ENCODE measurements at regions not wholly inside any gene's neighbourhood (a gene's known extent, or its start where the extent isn't known, plus 50 kb on each side); places are given as distances from the start of the nearest gene placed in this dataset.

DNA sequence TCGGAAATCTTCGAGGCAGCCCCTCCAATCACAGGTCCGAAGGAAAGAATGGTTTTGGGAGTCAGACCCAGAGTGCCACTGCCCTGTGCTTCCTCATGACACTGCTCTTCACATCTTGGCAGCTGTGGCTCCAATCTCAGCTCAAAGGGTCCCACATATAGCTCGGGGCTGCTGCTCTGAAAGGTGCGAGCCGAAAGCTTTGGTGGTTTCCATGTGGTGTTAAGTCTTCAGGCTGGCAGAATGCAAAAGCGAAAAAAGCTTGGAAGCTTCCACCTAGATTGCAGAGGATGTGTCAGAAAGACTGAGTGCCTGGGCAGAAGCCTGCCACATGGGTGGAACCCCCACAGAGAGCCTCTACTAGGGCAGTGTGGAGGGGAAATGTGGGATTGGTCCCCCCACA, 314.3 kb upstream of the CHD6 start:
- in situ Hi-C loops (cut with HindIII; ENCODE audit: low pct_unique_long_range_greater_than_20kb, low sequenced_read_pairs), result no loop called here
- TF ChIP-seq JUND (IDR thresholded peaks at IDR 0.05; ENCODE audit: low read depth), result no peak
- DNase-seq (ENCODE audit: low read depth in 1 of 2, low spot score in 1 of 2), result no peak

DNA sequence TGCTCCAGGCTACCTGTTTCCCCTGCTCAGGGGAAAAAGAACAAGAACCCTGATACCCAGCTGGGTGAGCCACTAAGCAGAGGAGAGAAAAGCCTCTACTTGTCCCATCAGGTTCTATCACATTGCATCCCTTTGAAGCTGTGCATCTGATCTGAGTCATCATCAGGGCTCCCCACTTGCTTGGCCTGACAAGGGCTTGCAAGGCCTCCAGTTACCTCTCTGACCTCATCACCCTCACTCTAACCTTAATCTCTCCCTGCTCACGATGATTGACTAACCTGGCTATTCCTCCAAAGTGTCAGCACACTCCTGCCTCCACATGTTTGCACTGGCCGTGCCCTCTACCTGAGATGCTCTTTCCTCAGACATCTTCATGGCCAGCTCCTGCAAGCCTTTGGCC, 309.5 kb upstream of the CHD6 start:
- TF ChIP-seq JUND (IDR thresholded peaks at IDR 0.05; ENCODE audit: low read depth), result no peak
- in situ Hi-C loops (cut with HindIII; ENCODE audit: low pct_unique_long_range_greater_than_20kb, low sequenced_read_pairs), result no loop called here
- DNase-seq (ENCODE audit: low read depth in 1 of 2, low spot score in 1 of 2), result no peak

DNA sequence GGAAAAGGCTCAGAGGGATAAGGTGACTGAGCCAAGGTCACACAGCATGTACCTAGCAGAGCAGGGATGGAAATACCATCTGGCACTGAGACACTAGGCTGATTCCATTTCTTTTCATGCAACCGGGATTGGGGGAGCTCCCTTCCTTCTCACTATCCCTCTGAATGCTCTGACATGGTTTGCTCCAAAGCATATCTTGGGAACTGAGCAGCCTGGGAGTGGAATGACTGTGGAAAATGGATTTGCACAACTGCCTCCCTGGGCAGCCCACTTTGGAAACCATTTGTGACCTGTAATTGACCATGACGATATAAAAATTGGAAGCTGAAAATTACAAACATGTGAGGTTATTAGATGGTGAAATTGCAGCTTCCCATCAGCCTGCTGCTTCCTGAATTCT, 309.0 kb upstream of the CHD6 start:
- in situ Hi-C loops (cut with HindIII; ENCODE audit: low pct_unique_long_range_greater_than_20kb, low sequenced_read_pairs), result no loop called here

DNA sequence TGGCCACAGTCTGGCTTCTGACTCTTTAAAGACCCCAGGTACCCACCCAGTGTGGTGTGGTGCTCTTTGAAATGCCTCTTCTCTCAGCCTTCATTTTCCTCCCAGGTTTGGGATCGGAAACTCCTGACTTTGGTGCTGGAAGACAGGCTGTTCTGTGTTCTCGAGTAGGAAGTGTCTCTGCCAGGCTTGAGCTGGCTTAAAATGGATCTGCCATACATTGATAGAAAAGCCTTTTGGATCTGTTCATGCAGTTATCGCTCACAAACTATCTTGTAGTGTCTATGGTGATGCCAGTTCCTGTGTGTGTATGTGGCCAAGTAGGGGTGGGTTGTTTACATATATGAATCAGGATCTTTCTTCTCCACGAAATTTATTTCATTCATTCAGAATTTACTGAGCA, 307.3 kb upstream of the CHD6 start:
- in situ Hi-C loops (cut with HindIII; ENCODE audit: low pct_unique_long_range_greater_than_20kb, low sequenced_read_pairs), result no loop called here
- no peak for TF ChIP-seq JUND (IDR thresholded peaks at IDR 0.05; ENCODE audit: low read depth)

More for the DNA sequence above, 309.0 kb upstream of the CHD6 start:
- DNase-seq (ENCODE audit: low read depth in 1 of 2, low spot score in 1 of 2), result no peak
- no peak for TF ChIP-seq JUND (IDR thresholded peaks at IDR 0.05; ENCODE audit: low read depth)

DNA sequence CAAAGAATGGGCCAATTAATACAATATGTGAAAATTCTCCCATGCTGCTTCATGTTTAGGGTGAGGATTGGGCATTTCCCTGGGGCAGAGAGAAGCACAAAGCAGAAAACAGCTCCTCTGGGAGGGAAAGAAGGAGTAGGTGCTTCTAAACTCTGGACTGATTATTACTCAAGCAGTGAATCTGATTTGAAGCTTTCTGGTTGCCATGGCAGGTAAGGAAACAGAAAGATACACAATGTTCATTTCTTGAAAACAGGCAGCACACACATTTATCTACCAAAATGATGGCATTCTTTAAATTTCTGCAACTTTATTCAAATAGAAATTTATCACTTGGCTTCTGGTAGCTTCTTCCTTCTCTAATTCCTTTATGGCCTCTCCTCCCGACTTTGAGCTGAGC, 305.4 kb upstream of the CHD6 start:
- TF ChIP-seq JUND (IDR thresholded peaks at IDR 0.05; ENCODE audit: low read depth), result no peak
- in situ Hi-C loops (cut with HindIII; ENCODE audit: low pct_unique_long_range_greater_than_20kb, low sequenced_read_pairs), result no loop called here
- no peak for DNase-seq (ENCODE audit: low read depth in 1 of 2, low spot score in 1 of 2)

More for the DNA sequence above, 307.3 kb upstream of the CHD6 start:
- no peak for DNase-seq (ENCODE audit: low read depth in 1 of 2, low spot score in 1 of 2)

DNA sequence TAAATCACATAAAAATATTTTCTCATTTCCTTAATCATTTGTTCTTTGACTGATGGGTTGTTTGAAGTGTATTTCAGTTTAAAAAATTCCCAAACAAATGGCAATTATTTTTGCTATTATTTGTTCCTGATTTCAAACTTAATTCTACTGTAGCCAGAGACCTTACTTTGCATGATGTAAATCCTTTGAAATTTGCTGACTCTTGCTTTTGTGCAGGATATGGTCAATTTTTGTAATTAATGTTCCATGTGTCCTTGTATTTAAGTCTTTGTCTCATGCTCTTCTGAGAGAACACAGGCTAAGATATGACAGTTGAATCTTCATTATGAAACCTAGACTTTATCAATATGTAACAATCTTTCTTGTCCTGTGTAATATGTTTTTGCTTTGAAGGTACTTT, 295.0 kb upstream of the CHD6 start:
- DNase-seq (ENCODE audit: low read depth in 1 of 2, low spot score in 1 of 2), result no peak
- in situ Hi-C loops (cut with HindIII; ENCODE audit: low pct_unique_long_range_greater_than_20kb, low sequenced_read_pairs), result no loop called here

DNA sequence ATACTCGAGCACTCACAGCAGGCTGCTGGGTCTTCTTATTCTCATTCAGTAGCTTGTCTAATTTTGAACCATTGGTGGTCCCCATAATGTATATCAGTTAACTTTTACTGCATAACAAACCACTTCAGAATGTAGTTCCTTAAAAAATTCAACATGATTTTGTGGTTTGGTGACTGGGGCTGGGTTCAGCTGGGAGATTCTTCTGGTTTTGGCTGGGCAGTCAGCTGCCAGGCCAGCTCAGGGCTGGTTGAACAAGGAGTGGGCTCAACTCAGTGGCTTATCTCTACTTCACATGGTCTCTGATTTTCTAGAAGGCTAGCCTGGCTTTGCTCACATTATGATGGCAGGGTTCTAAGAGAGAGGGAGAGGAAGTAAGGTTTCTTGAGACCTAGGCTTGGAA, 292.4 kb upstream of the CHD6 start:
- in situ Hi-C loops (cut with HindIII; ENCODE audit: low pct_unique_long_range_greater_than_20kb, low sequenced_read_pairs), result no loop called here
- no peak for TF ChIP-seq JUND (IDR thresholded peaks at IDR 0.05; ENCODE audit: low read depth)
- DNase-seq (ENCODE audit: low read depth in 1 of 2, low spot score in 1 of 2), result no peak

More for the DNA sequence above, 295.0 kb upstream of the CHD6 start:
- no peak for TF ChIP-seq JUND (IDR thresholded peaks at IDR 0.05; ENCODE audit: low read depth)

DNA sequence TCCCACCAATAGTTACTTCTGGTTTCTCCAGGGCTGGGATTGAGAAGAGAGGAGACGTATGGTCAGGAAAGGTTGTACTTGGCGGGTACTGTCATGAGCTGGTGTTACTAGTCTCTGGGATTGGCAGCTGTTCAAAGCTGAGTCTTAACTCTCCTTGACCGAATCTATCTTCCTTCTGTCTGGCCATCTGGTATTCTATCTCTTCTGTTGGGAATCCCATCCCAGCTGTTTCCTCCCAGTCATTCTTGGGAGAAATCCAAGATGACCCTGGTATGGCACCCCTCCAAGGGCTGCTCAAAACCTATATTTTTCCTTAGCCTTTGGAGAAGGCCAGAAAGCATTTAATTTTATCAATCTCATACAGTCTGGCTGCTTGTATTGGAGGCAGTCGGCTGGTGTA, 287.0 kb upstream of the CHD6 start:
- in situ Hi-C loops (cut with HindIII; ENCODE audit: low pct_unique_long_range_greater_than_20kb, low sequenced_read_pairs), result no loop called here
- no peak for TF ChIP-seq JUND (IDR thresholded peaks at IDR 0.05; ENCODE audit: low read depth)
- DNase-seq (ENCODE audit: low read depth in 1 of 2, low spot score in 1 of 2), result no peak

DNA sequence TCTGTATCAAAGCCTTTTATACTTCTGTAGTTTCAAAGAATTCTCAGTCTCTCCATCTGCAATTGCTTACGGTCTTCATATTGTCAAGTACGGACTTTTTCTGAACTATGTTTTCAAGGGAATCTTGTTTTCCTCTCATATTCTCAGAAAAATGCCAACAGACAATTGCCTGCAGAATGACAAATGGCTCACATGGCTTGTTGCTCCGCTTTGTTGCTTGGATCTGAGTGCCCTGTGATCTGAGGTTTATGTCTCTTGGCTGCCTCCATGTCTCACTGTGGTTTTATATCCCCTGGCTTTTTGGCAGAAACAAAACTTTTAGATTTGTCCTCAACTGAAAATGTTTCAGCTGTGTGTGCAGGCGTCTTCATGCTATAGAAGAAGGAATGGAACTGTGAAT, 285.4 kb upstream of the CHD6 start:
- no peak for TF ChIP-seq JUND (IDR thresholded peaks at IDR 0.05; ENCODE audit: low read depth)
- DNase-seq (ENCODE audit: low read depth in 1 of 2, low spot score in 1 of 2), result no peak
- in situ Hi-C loops (cut with HindIII; ENCODE audit: low pct_unique_long_range_greater_than_20kb, low sequenced_read_pairs), result no loop called here

DNA sequence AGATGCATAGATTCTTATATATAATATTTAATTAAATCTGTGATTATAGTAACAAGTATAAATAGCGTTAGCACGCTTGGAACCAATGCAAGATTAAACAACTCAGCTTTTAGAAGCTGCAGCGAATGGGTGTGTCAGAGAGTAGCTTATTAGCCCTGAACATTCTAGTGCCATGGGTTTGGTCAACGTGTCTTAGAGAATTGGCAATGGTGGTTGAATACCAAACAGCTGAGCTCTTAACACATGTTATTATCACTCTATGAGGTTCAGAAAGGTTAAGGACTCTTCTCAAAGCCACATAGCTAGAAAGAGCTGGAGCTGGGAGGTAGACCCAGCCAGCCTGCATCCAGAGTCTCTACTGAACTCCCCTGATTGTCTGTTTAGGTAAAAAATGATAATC, 284.2 kb upstream of the CHD6 start:
- no peak for DNase-seq (ENCODE audit: low read depth in 1 of 2, low spot score in 1 of 2)
- TF ChIP-seq JUND (IDR thresholded peaks at IDR 0.05; ENCODE audit: low read depth), result no peak
- in situ Hi-C loops (cut with HindIII; ENCODE audit: low pct_unique_long_range_greater_than_20kb, low sequenced_read_pairs), result no loop called here

DNA sequence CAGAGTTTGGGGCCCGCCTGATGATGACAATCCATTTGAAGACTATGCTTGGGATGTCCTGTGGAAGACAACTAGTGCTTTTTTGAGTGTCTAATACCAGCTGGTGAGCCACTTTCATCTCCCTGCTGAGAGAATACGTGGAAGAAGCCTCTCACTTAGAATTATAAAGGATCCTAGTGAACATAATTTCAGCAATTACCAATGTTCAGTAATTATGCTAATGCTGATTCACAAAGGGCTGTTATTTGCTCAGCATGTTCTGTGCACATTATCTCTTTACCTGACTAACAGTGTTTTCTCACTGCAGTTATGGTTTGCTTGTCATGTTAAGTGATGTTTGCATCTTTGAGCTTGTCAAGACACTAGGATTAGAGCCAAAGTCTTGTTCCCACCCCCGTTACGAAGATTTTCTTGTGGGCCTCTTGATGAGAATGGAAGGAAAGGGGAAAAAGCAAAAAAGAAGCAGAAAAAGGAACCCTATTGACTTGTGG, 282.1 kb upstream of the CHD6 start:
- in situ Hi-C loops (cut with HindIII; ENCODE audit: low pct_unique_long_range_greater_than_20kb, low sequenced_read_pairs), result no loop called here
- TF ChIP-seq JUND (IDR thresholded peaks at IDR 0.05; ENCODE audit: low read depth), result no peak
- no peak for DNase-seq (ENCODE audit: low read depth in 1 of 2, low spot score in 1 of 2)

DNA sequence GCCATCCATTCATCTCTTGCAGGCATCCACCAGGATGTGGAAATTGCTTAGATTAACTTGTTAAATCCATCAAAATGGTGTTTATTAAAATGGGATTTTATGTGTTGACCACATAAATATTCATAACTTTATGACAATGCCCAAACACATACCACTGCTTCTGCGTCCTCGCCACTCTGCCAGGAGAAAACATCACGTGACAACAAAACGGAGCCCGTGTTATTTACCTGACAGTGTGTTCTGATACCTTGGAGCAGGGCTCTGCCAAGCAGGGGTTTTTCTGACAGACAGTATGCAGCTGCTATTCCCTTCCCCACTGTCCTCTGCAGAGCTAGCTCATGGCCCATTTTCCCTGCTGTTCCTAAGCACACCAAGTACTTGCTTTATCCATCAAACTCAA, 279.5 kb upstream of the CHD6 start:
- in situ Hi-C loops (cut with HindIII; ENCODE audit: low pct_unique_long_range_greater_than_20kb, low sequenced_read_pairs), result no loop called here
- DNase-seq (ENCODE audit: low read depth in 1 of 2, low spot score in 1 of 2), result no peak
- no peak for TF ChIP-seq JUND (IDR thresholded peaks at IDR 0.05; ENCODE audit: low read depth)

DNA sequence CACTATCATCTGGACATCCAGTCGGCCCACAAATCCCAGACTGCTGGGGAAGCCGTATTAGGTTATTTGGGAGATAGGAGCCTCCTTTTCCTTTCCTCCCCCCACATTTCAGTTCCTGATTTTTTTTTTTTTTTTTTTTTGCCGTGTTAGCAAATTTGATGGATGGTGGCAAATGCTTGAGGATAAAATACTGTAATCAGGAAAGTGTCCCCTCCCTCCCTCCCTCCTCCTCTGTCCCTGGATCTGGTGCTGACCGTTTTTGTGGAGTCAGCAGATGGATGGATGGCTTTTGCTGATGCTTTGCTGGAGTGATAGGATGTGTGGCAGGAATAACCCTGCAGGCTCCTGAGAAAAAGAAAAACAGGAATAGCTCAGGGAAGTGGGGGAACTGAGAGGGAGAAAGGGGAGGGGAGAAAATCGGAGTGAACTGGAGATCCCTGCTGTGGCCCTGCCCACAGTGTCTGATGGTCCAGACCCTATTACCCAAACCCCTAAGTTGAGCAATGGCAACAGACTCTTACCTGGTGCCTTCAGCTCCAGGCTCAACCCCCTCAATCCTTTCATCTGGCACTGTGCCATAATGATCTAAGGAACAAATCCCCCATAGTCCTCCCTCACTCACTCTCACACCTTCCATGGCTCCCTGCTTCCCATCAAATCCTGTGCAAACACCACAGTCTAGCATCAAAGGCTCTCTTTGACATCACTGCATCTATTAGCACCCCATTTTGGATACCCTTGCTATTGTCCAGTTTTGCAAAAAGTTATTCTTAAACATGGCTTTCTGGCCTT, 277.3 kb upstream of the CHD6 start:
- no peak for DNase-seq (ENCODE audit: low read depth in 1 of 2, low spot score in 1 of 2)

More for the DNA sequence above, 277.3 kb upstream of the CHD6 start:
- no peak for TF ChIP-seq JUND (IDR thresholded peaks at IDR 0.05; ENCODE audit: low read depth)
- in situ Hi-C loops (cut with HindIII; ENCODE audit: low pct_unique_long_range_greater_than_20kb, low sequenced_read_pairs), result no loop called here
